ENCODE measurements at regions not wholly inside any gene's neighbourhood (a gene's known extent, or its start where the extent isn't known, plus 50 kb on each side); places are given as distances from the start of the nearest gene placed in this dataset.

GRCh38 chr1:88001460-88001859 lies 672.8 kb downstream of the LMO4 start:
- DNase-seq (ENCODE audit: low read depth) = no peak

- DNase-seq (ENCODE audit: low read depth) = no peak
Measured at GRCh38 chr1:88003255-88003654, 674.6 kb downstream of the LMO4 start.

GRCh38 chr1:88009916-88010315 lies 674.2 kb upstream of the PKN2 start:
- no peak for DNase-seq (ENCODE audit: low read depth)

- no peak for DNase-seq (ENCODE audit: low read depth)
Measured at GRCh38 chr1:88013485-88013884, 670.6 kb upstream of the PKN2 start.

GRCh38 chr1:88014131-88014530 lies 669.9 kb upstream of the PKN2 start:
- no peak for DNase-seq (ENCODE audit: low read depth)

- DNase-seq (ENCODE audit: low read depth) = no peak
Measured at GRCh38 chr1:88016947-88017346, 667.1 kb upstream of the PKN2 start.

- DNase-seq (ENCODE audit: low read depth) = no peak
Measured at GRCh38 chr1:88021529-88021928, 662.5 kb upstream of the PKN2 start.

- no peak for DNase-seq (ENCODE audit: low read depth)
Measured at GRCh38 chr1:88022516-88022915, 661.6 kb upstream of the PKN2 start.

GRCh38 chr1:88029142-88029541 lies 654.9 kb upstream of the PKN2 start:
- DNase-seq (ENCODE audit: low read depth) = no peak

- DNase-seq (ENCODE audit: low read depth) = no peak
Measured at GRCh38 chr1:88029899-88030298, 654.2 kb upstream of the PKN2 start.

GRCh38 chr1:88035578-88035977 lies 648.5 kb upstream of the PKN2 start:
- no peak for DNase-seq (ENCODE audit: low read depth)

- DNase-seq (ENCODE audit: low read depth) = no peak
Measured at GRCh38 chr1:88036345-88037014, 647.6 kb upstream of the PKN2 start.

- no peak for DNase-seq (ENCODE audit: low read depth)
Measured at GRCh38 chr1:88039240-88039639, 644.8 kb upstream of the PKN2 start.

GRCh38 chr1:88043834-88044233 lies 640.2 kb upstream of the PKN2 start:
- no peak for DNase-seq (ENCODE audit: low read depth)

GRCh38 chr1:88052167-88052566 lies 631.9 kb upstream of the PKN2 start:
- no peak for DNase-seq (ENCODE audit: low read depth)

GRCh38 chr1:88053065-88053464 lies 631.0 kb upstream of the PKN2 start:
- DNase-seq (ENCODE audit: low read depth) = no peak

- DNase-seq (ENCODE audit: low read depth) = no peak
Measured at GRCh38 chr1:88056881-88057280, 627.2 kb upstream of the PKN2 start.

- DNase-seq (ENCODE audit: low read depth) = no peak
Measured at GRCh38 chr1:88058205-88058604, 625.9 kb upstream of the PKN2 start.

- DNase-seq (ENCODE audit: low read depth) = no peak
Measured at GRCh38 chr1:88060112-88060673, 623.9 kb upstream of the PKN2 start.

GRCh38 chr1:88060750-88061491 lies 623.2 kb upstream of the PKN2 start:
- DNase-seq (ENCODE audit: low read depth) = no peak

GRCh38 chr1:88061492-88062177 lies 622.4 kb upstream of the PKN2 start:
- no peak for DNase-seq (ENCODE audit: low read depth)

GRCh38 chr1:88062650-88063153 lies 621.4 kb upstream of the PKN2 start:
- no peak for DNase-seq (ENCODE audit: low read depth)

GRCh38 chr1:88063605-88064004 lies 620.5 kb upstream of the PKN2 start:
- DNase-seq (ENCODE audit: low read depth) = no peak
